ENCODE measurements at regions not wholly inside any gene's neighbourhood (a gene's known extent, or its start where the extent isn't known, plus 50 kb on each side); places are given as distances from the start of the nearest gene placed in this dataset.

DNA sequence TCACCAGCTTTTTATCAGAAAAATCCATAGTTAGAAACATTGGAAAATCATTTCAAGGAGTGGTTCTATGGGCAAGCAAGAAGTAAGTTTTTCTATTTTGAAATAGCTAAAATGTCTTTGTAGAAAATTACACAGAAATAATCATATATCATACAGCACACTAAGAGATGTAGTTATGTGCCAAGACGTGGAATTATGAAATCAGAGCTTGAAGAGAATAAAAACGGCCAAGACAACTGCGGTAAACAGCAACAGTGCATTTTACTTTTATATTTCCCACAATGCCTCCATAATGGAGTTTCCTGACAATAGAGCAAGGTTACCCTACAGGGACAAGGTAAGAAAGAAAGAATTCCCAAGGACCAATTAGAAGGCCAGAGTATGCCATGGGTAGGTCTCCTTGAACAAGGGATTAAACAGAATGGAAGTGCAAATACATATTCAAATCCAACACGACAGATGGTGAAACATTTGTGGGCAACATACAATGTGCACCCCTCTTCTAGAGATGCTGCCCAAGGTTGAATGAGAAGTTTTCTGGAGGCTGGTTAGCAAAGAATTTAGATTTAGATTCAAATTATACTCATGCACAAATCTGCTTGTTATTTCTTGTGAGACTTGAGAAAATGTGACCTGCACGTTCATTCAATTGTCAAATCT lies 76.1 kb upstream of the BTG1 start:
- Histone ChIP-seq H4K20me1 (ENCODE audit: insufficient read depth, low read length) (no peaks in the 10 kb centered on the region), H3F3A (ENCODE audit: insufficient read depth, low read length) (no peaks in the 10 kb centered on the region), H3K9me3 (replicated peaks; ENCODE audit: insufficient read depth, low read length) (no peaks in the 10 kb centered on the region), H3K9me2 (replicated peaks; ENCODE audit: insufficient read depth, low read length) (no peaks in the 10 kb centered on the region), H3K27ac (ENCODE audit: low read length) (no peak overlapping the region), H3K36me3 (replicated peaks; ENCODE audit: insufficient read depth, low read length) (no peaks in the 10 kb centered on the region), H3K9ac (ENCODE audit: low read length) (no peak overlapping the region), H3K27me3 (replicated peaks; ENCODE audit: insufficient read depth, low read length) (no peaks in the 10 kb centered on the region), H3K4me1 (ENCODE audit: low read length) (no peaks in the 10 kb centered on the region), H3K4me3 (ENCODE audit: low read length) (no peak overlapping the region), H2AFZ (ENCODE audit: low read length) (no peak overlapping the region), H3K4me2 (ENCODE audit: low read depth, low read length) (no peak overlapping the region), H3K79me2 (ENCODE audit: low read length) (no peaks in the 10 kb centered on the region)
- TF ChIP-seq EZH2phosphoT487 (IDR thresholded peaks at IDR 0.05; ENCODE audit: low read length) (no peak), EZH2 (optimal IDR thresholded peaks at IDR 0.05; ENCODE audit: low read depth, low read length) (no peak)
- TF ChIP-seq, protein P1, sequence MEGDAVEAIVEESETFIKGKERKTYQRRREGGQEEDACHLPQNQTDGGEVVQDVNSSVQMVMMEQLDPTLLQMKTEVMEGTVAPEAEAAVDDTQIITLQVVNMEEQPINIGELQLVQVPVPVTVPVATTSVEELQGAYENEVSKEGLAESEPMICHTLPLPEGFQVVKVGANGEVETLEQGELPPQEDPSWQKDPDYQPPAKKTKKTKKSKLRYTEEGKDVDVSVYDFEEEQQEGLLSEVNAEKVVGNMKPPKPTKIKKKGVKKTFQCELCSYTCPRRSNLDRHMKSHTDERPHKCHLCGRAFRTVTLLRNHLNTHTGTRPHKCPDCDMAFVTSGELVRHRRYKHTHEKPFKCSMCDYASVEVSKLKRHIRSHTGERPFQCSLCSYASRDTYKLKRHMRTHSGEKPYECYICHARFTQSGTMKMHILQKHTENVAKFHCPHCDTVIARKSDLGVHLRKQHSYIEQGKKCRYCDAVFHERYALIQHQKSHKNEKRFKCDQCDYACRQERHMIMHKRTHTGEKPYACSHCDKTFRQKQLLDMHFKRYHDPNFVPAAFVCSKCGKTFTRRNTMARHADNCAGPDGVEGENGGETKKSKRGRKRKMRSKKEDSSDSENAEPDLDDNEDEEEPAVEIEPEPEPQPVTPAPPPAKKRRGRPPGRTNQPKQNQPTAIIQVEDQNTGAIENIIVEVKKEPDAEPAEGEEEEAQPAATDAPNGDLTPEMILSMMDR (IDR thresholded peaks at IDR 0.05; ENCODE audit: low read length): no peak
- DNase-seq: no peak

DNA sequence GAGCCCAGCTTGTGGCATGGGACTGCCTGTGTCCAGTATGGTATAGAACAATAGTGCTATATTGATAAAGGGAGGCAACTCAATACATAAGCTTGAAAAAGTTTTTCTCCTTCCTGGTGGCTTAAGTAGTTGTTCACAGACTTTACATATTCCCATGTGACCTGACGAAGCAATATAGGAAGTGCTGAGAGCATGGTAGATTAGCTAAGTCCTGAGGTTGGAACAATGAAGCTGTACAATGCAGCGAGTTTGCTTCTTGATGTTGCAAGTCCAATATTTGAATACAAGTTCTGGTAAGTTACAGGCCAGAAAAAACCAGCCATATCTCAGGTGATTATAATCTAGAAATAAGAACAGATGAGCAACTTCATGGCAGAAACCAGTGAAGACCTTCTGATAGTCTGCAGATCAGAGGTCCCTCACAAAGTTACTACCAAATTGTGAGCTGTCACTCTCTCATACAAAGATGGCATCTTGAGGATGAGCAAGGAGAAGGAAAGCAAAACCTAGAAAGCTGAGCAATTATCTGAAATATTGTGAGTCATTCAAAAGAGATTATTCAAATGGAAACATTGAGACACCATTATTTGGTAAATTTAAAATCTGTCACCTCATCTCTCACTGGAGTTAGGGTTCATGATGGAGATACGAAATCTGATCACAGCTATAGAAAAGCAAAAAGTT lies 72.9 kb upstream of the BTG1 start:
- Histone ChIP-seq H3K4me3 (ENCODE audit: low read length) (no peak overlapping the region), H2AFZ (ENCODE audit: low read length) (no peak overlapping the region), H3K9ac (ENCODE audit: low read length) (no peak overlapping the region), H3K27ac (ENCODE audit: low read length) (no peak overlapping the region), H3K9me2 (replicated peaks; ENCODE audit: insufficient read depth, low read length) (no peaks in the 10 kb centered on the region), H3K4me2 (ENCODE audit: low read depth, low read length) (no peak overlapping the region), H3F3A (ENCODE audit: insufficient read depth, low read length) (no peaks in the 10 kb centered on the region), H3K36me3 (replicated peaks; ENCODE audit: insufficient read depth, low read length) (no peaks in the 10 kb centered on the region), H4K20me1 (ENCODE audit: insufficient read depth, low read length) (no peaks in the 10 kb centered on the region), H3K9me3 (replicated peaks; ENCODE audit: insufficient read depth, low read length) (no peaks in the 10 kb centered on the region), H3K27me3 (replicated peaks; ENCODE audit: insufficient read depth, low read length) (no peaks in the 10 kb centered on the region), H3K79me2 (ENCODE audit: low read length) (no peaks in the 10 kb centered on the region), H3K4me1 (ENCODE audit: low read length) (no peaks in the 10 kb centered on the region)
- TF ChIP-seq EZH2 (optimal IDR thresholded peaks at IDR 0.05; ENCODE audit: low read depth, low read length) (no peak), EZH2phosphoT487 (IDR thresholded peaks at IDR 0.05; ENCODE audit: low read length) (no peak)
- TF ChIP-seq, protein P1 (IDR thresholded peaks at IDR 0.05; ENCODE audit: low read length): no peak
- no peak for DNase-seq

DNA sequence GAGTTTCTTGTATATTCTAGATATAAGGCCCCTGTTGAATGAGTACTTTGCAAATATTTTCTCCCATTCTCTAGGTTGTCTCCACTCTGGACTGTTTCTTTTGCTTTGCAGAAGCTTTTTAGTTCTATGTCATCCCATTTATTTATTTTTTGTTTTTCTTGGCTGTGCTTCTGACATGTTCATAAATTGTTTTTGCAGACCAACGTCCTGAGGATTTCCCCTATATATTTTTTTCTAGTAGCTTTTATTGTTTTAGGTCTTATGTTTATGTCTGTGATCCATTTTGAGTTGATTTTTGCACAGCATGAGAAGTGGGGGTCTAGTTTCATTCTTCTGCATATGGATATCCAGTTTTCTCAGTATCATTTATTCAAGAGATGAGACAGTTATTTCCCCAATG lies 70.4 kb upstream of the BTG1 start:
- Histone ChIP-seq H3K4me3 (ENCODE audit: low read length) (no peak overlapping the region), H4K20me1 (ENCODE audit: insufficient read depth, low read length) (no peaks in the 10 kb centered on the region), H3K27me3 (replicated peaks; ENCODE audit: insufficient read depth, low read length) (no peaks in the 10 kb centered on the region), H3K9ac (ENCODE audit: low read length) (no peak overlapping the region), H3K79me2 (ENCODE audit: low read length) (no peaks in the 10 kb centered on the region), H3K36me3 (replicated peaks; ENCODE audit: insufficient read depth, low read length) (no peaks in the 10 kb centered on the region), H3K27ac (ENCODE audit: low read length) (no peak overlapping the region), H3K9me3 (replicated peaks; ENCODE audit: insufficient read depth, low read length) (no peaks in the 10 kb centered on the region), H2AFZ (ENCODE audit: low read length) (no peak overlapping the region), H3K4me2 (ENCODE audit: low read depth, low read length) (no peak overlapping the region), H3K9me2 (replicated peaks; ENCODE audit: insufficient read depth, low read length) (no peaks in the 10 kb centered on the region), H3K4me1 (ENCODE audit: low read length) (0 out of 2 replicates have a peak, but pooled peaks cover 6% of the 10 kb centered on the region), H3F3A (ENCODE audit: insufficient read depth, low read length) (no peaks in the 10 kb centered on the region)
- TF ChIP-seq, protein P1 (IDR thresholded peaks at IDR 0.05; ENCODE audit: low read length): no peak
- TF ChIP-seq EZH2phosphoT487 (IDR thresholded peaks at IDR 0.05; ENCODE audit: low read length): no peak
- TF ChIP-seq EZH2 (optimal IDR thresholded peaks at IDR 0.05; ENCODE audit: low read depth, low read length): no peak
- DNase-seq: no peak
